ENCODE measurements at regions not wholly inside any gene's neighbourhood (a gene's known extent, or its start where the extent isn't known, plus 50 kb on each side); places are given as distances from the start of the nearest gene placed in this dataset.

GRCh38 chr12:58710901-58711300, 209.4 kb downstream of the LRIG3 start:
- Histone ChIP-seq H4K20me1 (ENCODE audit: low read length) (no peaks in the 10 kb centered on the region), H3K9ac (ENCODE audit: low read length) (no peak overlapping the region), H3K9me2 (replicated peaks; ENCODE audit: low read length) (no peaks in the 10 kb centered on the region), H2AFZ (ENCODE audit: low read length) (no peak overlapping the region), H3K27ac (ENCODE audit: low read length) (no peak overlapping the region), H3K27me3 (ENCODE audit: low read length) (no peaks in the 10 kb centered on the region), H3K79me2 (ENCODE audit: low read length) (no peaks in the 10 kb centered on the region), H3K4me1 (ENCODE audit: insufficient read depth, low read length) (peaks cover 11% of the 10 kb centered on the region; the same call in 1 of the 2 replicates), H3K4me3 (ENCODE audit: low read length) (no peak overlapping the region), H3K36me3 (ENCODE audit: low read depth, low read length) (no peaks in the 10 kb centered on the region), H3K9me3 (ENCODE audit: low read length) (no peaks in the 10 kb centered on the region), H3K4me2 (ENCODE audit: low read length) (no peak overlapping the region), H3F3A (ENCODE audit: low read length, unreplicated experiment) (no peaks in the 10 kb centered on the region)
- no peak for ATAC-seq
- intact Hi-C loops (cut with micrococcal nuclease): no loop called here
- no peak for DNase-seq
- ChIA-PET CTCF (no interaction called here), POLR2A (ENCODE audit: unreplicated experiment) (no interaction called here)
- TF ChIP-seq CTCF (conservative IDR thresholded peaks at IDR 0.05; ENCODE audit: low read depth, low read length): no peak
- TF ChIP-seq EZH2phosphoT487 (IDR thresholded peaks at IDR 0.05; ENCODE audit: borderline replicate concordance, low read length): no peak
- no peak for TF ChIP-seq EZH2 (IDR thresholded peaks at IDR 0.05; ENCODE audit: low read length, unreplicated experiment)
- BruUV-seq (replicated peaks): no TSS peak

GRCh38 chr12:58711974-58712373, 208.3 kb downstream of the LRIG3 start:
- no peak overlapping the region for H3K27ac ChIP-seq (ENCODE audit: low read length)
- ATAC-seq: peak; percentile 50

More at GRCh38 chr12:58711974-58712373, 208.3 kb downstream of the LRIG3 start:
- Histone ChIP-seq H3K4me2 (ENCODE audit: low read length) (peak overlapping the region; percentile 9; the same call in 1 of the 2 replicates), H3K9me2 (replicated peaks; ENCODE audit: low read length) (no peaks in the 10 kb centered on the region), H3K79me2 (ENCODE audit: low read length) (no peaks in the 10 kb centered on the region), H3F3A (ENCODE audit: low read length, unreplicated experiment) (no peaks in the 10 kb centered on the region), H3K9me3 (ENCODE audit: low read length) (no peaks in the 10 kb centered on the region), H2AFZ (ENCODE audit: low read length) (peak overlapping the region; percentile 20), H3K9ac (ENCODE audit: low read length) (no peak overlapping the region), H3K4me3 (ENCODE audit: low read length) (no peak overlapping the region), H4K20me1 (ENCODE audit: low read length) (no peaks in the 10 kb centered on the region), H3K27me3 (ENCODE audit: low read length) (no peaks in the 10 kb centered on the region), H3K36me3 (ENCODE audit: low read depth, low read length) (no peaks in the 10 kb centered on the region), H3K4me1 (ENCODE audit: insufficient read depth, low read length) (peaks cover 11% of the 10 kb centered on the region; the same call in 1 of the 2 replicates)
- TF ChIP-seq EZH2 (IDR thresholded peaks at IDR 0.05; ENCODE audit: low read length, unreplicated experiment) (no peak), EZH2phosphoT487 (IDR thresholded peaks at IDR 0.05; ENCODE audit: borderline replicate concordance, low read length) (no peak), CTCF (conservative IDR thresholded peaks at IDR 0.05; ENCODE audit: low read depth, low read length) (no peak)
- ChIA-PET POLR2A (ENCODE audit: unreplicated experiment) (no interaction called here), CTCF (no interaction called here)
- peak; percentile 55 for DNase-seq
- intact Hi-C loops (cut with micrococcal nuclease): no loop called here
- BruUV-seq (replicated peaks): no TSS peak
